OCI-LY1 (cell line): ENCODE measurements at regions not wholly inside any gene's neighbourhood (a gene's known extent, or its start where the extent isn't known, plus 50 kb on each side); places are given as distances from the start of the nearest gene placed in this dataset.

Experiments
- H2AFZ ChIP-seq: fragments of 200-600 bp; sonication (generic), shearing (Covaris generic); 2 replicates; pipeline ENCODE4 v1.6.0; 2014; ENCODE audit warnings: antibody characterized with exemption, mild to moderate bottlenecking, low read length
- H3F3A ChIP-seq: fragments of 200-600 bp; sonication (generic), shearing (Covaris generic); 2 replicates; pipeline ENCODE4 v1.6.0; 2014; ENCODE audit warnings: mild to moderate bottlenecking, antibody characterized with exemption, low read length, moderate library complexity; ENCODE audit not compliant: insufficient read depth
- H3K27ac ChIP-seq: fragments of 200-600 bp; sonication (generic); 2 replicates; pipeline ENCODE4 v1.5.1; 2014; ENCODE audit warnings: low read length, mixed run types, mild to moderate bottlenecking, low read depth; ENCODE audit not compliant: poor library complexity, severe bottlenecking
- H3K27me3 ChIP-seq: fragments of 200-600 bp; sonication (generic); 2 replicates; pipeline ENCODE4 v1.6.0; 2014; ENCODE audit warnings: antibody characterized with exemption, mild to moderate bottlenecking, low read length, moderate library complexity; ENCODE audit not compliant: insufficient read depth
- H3K36me3 ChIP-seq: fragments of 200-600 bp; sonication (generic); 2 replicates; pipeline ENCODE4 v1.6.1; 2014; ENCODE audit warnings: mild to moderate bottlenecking, antibody characterized with exemption, low read length, moderate library complexity, mixed read lengths; ENCODE audit not compliant: insufficient read depth
- H3K4me1 ChIP-seq: fragments of 200-600 bp; sonication (generic); 2 replicates; pipeline ENCODE4 v1.5.1; 2014; ENCODE audit warnings: mild to moderate bottlenecking, low read length, moderate library complexity; ENCODE audit not compliant: insufficient read depth, severe bottlenecking
- H3K4me2 ChIP-seq: fragments of 200-600 bp; sonication (generic), shearing (Covaris generic); 2 replicates; pipeline ENCODE4 v1.6.1; 2014; ENCODE audit warnings: low read length
- H3K4me3 ChIP-seq: fragments of 200-600 bp; sonication (generic); 2 replicates; pipeline ENCODE4 v1.5.1; 2014; ENCODE audit warnings: low read length, low read depth, mild to moderate bottlenecking, mixed read lengths; ENCODE audit not compliant: poor library complexity, severe bottlenecking
- H3K79me2 ChIP-seq: fragments of 200-600 bp; shearing (Covaris generic); 2 replicates; pipeline ENCODE4 v1.6.1; 2016; ENCODE audit warnings: mixed run types, low read length, mixed read lengths; ENCODE audit not compliant: insufficient read depth
- H3K9ac ChIP-seq: fragments of 200-600 bp; sonication (generic), shearing (Covaris generic); 2 replicates; pipeline ENCODE4 v1.6.1; 2014; ENCODE audit warnings: mild to moderate bottlenecking, low read length, mixed read lengths
- H3K9me2 ChIP-seq: fragments of 200-600 bp; sonication (generic), shearing (Covaris generic); 2 replicates; pipeline ENCODE4 v1.6.1; 2014; ENCODE audit warnings: low read depth, mild to moderate bottlenecking, low read length, mixed read lengths
- H3K9me3 ChIP-seq: fragments of 200-600 bp; shearing (Covaris generic); 2 replicates; pipeline ENCODE4 v1.6.1; 2014; ENCODE audit warnings: low read length, mixed read lengths
- H4K20me1 ChIP-seq: fragments of 200-600 bp; sonication (generic), shearing (Covaris generic); 2 replicates; pipeline ENCODE4 v1.6.0; 2016; ENCODE audit warnings: mild to moderate bottlenecking, low read length; ENCODE audit not compliant: insufficient read depth
- EZH2 ChIP-seq: fragments of 200-600 bp; sonication (generic), shearing (Covaris generic); IDR thresholded peaks from 2 replicates; pipeline ENCODE4 v1.8.0; 2017; ENCODE audit warnings: borderline replicate concordance, mixed run types, mild to moderate bottlenecking, antibody characterized with exemption, low read length, moderate library complexity, mixed read lengths
- TF ChIP-seq, protein P1 (sequence below): fragments of 200-600 bp; sonication (generic), shearing (Covaris generic); IDR thresholded peaks from 2 replicates; pipeline ENCODE4 v1.5.1; 2017; ENCODE audit warnings: mild to moderate bottlenecking, antibody characterized with exemption, low read length, moderate library complexity, mixed read lengths

GRCh38 chr4:173940146-173940545, 343.3 kb downstream of the FBXO8 start:
- Histone ChIP-seq H3F3A (no peaks in the 10 kb centered on the region), H3K4me2 (no peak overlapping the region), H3K27me3 (no peaks in the 10 kb centered on the region), H2AFZ (no peak overlapping the region), H3K27ac (no peak overlapping the region), H3K9me3 (no peaks in the 10 kb centered on the region), H3K79me2 (no peaks in the 10 kb centered on the region), H3K4me1 (no peaks in the 10 kb centered on the region), H4K20me1 (no peaks in the 10 kb centered on the region), H3K4me3 (no peak overlapping the region), H3K36me3 (no peaks in the 10 kb centered on the region), H3K9ac (no peak overlapping the region), H3K9me2 (no peaks in the 10 kb centered on the region)
- TF ChIP-seq EZH2 = no peak
- TF ChIP-seq, protein P1, sequence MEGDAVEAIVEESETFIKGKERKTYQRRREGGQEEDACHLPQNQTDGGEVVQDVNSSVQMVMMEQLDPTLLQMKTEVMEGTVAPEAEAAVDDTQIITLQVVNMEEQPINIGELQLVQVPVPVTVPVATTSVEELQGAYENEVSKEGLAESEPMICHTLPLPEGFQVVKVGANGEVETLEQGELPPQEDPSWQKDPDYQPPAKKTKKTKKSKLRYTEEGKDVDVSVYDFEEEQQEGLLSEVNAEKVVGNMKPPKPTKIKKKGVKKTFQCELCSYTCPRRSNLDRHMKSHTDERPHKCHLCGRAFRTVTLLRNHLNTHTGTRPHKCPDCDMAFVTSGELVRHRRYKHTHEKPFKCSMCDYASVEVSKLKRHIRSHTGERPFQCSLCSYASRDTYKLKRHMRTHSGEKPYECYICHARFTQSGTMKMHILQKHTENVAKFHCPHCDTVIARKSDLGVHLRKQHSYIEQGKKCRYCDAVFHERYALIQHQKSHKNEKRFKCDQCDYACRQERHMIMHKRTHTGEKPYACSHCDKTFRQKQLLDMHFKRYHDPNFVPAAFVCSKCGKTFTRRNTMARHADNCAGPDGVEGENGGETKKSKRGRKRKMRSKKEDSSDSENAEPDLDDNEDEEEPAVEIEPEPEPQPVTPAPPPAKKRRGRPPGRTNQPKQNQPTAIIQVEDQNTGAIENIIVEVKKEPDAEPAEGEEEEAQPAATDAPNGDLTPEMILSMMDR = no peak

DNA sequence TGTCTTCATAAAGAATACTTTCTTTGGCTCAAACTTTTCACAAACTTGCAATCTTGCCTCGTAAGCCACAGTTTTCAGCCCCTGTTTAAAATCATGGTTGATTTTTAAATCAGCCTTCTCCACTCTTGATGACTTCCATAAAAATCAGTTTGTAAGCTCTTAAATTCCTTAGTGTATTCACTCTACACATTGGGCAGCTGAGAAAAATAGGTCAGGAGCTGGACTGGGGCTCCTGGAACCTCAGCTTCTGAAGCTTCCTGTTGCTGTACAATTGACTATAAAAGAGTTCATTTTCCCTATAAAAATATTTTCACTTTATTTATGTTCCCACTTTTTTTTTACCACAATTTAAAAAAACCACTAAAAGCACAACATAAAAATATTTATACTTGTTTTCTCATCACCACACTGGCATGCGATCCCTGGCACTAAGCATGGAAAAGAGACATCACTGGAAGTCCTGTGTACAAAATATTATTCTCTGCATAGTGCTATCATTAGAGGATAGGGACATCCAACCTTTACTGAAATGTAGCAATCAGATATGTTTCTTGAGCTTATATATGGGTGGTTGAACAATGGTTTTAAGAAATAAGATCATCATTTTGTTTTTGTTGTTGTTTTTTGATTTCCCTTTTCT, 345.7 kb downstream of the FBXO8 start:
- Histone ChIP-seq H3K27ac (no peak overlapping the region), H3K4me2 (no peak overlapping the region), H3F3A (no peaks in the 10 kb centered on the region), H3K4me1 (no peaks in the 10 kb centered on the region), H3K79me2 (no peaks in the 10 kb centered on the region), H2AFZ (no peak overlapping the region), H3K9ac (no peak overlapping the region), H4K20me1 (no peaks in the 10 kb centered on the region), H3K4me3 (no peak overlapping the region), H3K27me3 (no peaks in the 10 kb centered on the region), H3K36me3 (no peaks in the 10 kb centered on the region), H3K9me2 (no peaks in the 10 kb centered on the region), H3K9me3 (no peaks in the 10 kb centered on the region)
- TF ChIP-seq, protein P1 = no peak
- no peak for TF ChIP-seq EZH2

DNA sequence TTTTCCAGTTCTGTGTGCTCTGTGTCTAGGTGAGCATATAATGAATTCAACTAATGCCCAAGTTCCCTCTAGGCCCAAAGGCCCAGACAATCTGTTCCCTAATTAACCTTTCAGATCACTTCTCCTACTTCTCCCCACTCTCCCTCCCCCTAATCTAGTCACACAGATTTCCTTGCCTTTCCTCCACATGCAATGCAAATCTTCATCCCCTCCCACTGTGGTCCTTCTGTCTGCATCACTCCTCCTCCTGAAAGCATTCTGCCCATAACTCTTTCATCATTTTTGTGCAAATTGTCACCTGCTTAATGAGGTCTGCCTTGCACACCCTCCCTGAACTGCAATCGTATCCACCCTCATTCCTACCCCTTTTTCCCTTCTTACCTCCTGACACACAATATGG, 346.6 kb downstream of the FBXO8 start:
- Histone ChIP-seq H3K9ac (no peak overlapping the region), H3K36me3 (no peaks in the 10 kb centered on the region), H2AFZ (no peak overlapping the region), H3K27ac (no peak overlapping the region), H3K4me1 (no peaks in the 10 kb centered on the region), H3F3A (no peaks in the 10 kb centered on the region), H3K4me2 (no peak overlapping the region), H3K9me2 (no peaks in the 10 kb centered on the region), H3K27me3 (no peaks in the 10 kb centered on the region), H3K4me3 (no peak overlapping the region), H3K9me3 (no peaks in the 10 kb centered on the region), H4K20me1 (no peaks in the 10 kb centered on the region), H3K79me2 (no peaks in the 10 kb centered on the region)
- TF ChIP-seq, protein P1 = no peak
- TF ChIP-seq EZH2 = no peak
